SU-DHL-6 (cell line): ENCODE measurements at regions not wholly inside any gene's neighbourhood (a gene's known extent, or its start where the extent isn't known, plus 50 kb on each side); places are given as distances from the start of the nearest gene placed in this dataset.

ENCODE experiments used
- EZH2phosphoT487 ChIP-seq: fragments of 200-600 bp; sonication (generic), shearing (Covaris generic); conservative IDR thresholded peaks from 2 replicates; pipeline ENCODE4 v1.6.1; 2018; ENCODE audit warnings: mild to moderate bottlenecking, antibody characterized with exemption, low read length, moderate library complexity, mixed read lengths
- TF ChIP-seq, protein P1 (sequence below): fragments of 200-600 bp; sonication (generic); IDR thresholded peaks from one replicate; pipeline ENCODE4 v1.5.1; 2017; ENCODE audit warnings: antibody characterized with exemption, mild to moderate bottlenecking, low read length, moderate library complexity; ENCODE audit not compliant: insufficient read depth, poor library complexity, severe bottlenecking

DNA sequence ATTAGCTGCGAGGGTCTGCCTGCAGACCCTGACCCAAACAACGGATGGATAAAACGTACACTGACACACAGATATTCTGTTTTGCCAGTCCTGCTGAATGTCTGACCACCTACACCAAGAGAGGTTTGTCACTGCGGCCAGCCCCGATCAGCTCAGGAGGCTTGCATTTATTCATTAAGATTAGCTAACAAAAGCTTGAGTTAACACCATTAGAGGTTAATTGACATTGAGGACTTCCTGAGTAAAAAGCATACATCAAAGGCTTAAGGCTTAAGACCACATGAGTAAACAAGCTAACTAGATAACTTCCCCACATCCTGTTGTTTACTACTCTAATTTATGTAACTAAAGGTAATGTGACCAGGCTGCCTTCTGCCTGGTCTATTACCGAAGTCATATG lies 198.1 kb upstream of the TRPC7 start:
- TF ChIP-seq, protein P1, sequence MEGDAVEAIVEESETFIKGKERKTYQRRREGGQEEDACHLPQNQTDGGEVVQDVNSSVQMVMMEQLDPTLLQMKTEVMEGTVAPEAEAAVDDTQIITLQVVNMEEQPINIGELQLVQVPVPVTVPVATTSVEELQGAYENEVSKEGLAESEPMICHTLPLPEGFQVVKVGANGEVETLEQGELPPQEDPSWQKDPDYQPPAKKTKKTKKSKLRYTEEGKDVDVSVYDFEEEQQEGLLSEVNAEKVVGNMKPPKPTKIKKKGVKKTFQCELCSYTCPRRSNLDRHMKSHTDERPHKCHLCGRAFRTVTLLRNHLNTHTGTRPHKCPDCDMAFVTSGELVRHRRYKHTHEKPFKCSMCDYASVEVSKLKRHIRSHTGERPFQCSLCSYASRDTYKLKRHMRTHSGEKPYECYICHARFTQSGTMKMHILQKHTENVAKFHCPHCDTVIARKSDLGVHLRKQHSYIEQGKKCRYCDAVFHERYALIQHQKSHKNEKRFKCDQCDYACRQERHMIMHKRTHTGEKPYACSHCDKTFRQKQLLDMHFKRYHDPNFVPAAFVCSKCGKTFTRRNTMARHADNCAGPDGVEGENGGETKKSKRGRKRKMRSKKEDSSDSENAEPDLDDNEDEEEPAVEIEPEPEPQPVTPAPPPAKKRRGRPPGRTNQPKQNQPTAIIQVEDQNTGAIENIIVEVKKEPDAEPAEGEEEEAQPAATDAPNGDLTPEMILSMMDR, result no peak
- TF ChIP-seq EZH2phosphoT487, result no peak
